ENCODE measurements at regions not wholly inside any gene's neighbourhood (a gene's known extent, or its start where the extent isn't known, plus 50 kb on each side); places are given as distances from the start of the nearest gene placed in this dataset.

DNA sequence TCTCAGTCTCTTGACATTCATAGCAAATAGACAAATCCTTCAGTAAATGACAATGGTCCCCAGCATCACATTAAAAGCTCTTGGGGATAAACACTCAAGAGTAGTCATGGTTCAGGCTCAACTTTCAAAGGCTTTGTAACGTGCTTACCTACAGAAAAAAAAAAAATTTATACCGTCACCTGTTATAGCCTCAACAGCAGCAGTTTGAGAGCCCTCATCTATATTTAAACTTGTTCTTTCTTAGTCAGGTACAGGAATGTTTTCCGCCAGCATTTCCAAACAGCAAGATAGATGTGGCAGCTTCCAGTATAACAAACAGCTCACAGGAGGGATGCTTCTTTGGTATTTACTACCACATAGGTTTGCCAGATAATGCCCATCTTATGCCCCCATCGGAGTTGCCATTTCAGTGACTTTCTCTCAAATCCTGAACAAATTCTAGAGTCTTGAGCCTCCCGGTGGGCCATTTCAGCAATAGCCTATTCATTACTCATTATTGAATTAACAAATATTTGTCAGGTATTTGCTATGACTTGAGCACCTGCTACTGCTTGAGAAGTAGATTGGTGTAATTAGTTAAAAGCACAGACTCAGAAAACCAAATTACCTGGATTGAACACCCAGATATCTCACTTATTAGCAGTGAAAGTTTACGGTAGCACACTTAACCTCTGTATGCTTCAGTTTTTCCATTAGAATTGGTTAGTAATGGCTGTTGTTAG, 470.0 kb downstream of the EBF1 start:
- Histone ChIP-seq H3K4me3 (no peak overlapping the region), H3K9me3 (no peaks in the 10 kb centered on the region), H3K36me3 (no peaks in the 10 kb centered on the region), H3K27me3 (no peaks in the 10 kb centered on the region), H3K27ac (no peak overlapping the region), H3K4me1 (peaks cover 0 to 8% (median 0%) of the 10 kb centered on the region in 4 donors)
- ATAC-seq (ENCODE audit: low FRiP score in 2 of 2) (peak in 1 of 2 donors; percentile 17), DNase-seq (no peak)
- TF ChIP-seq, protein P1, sequence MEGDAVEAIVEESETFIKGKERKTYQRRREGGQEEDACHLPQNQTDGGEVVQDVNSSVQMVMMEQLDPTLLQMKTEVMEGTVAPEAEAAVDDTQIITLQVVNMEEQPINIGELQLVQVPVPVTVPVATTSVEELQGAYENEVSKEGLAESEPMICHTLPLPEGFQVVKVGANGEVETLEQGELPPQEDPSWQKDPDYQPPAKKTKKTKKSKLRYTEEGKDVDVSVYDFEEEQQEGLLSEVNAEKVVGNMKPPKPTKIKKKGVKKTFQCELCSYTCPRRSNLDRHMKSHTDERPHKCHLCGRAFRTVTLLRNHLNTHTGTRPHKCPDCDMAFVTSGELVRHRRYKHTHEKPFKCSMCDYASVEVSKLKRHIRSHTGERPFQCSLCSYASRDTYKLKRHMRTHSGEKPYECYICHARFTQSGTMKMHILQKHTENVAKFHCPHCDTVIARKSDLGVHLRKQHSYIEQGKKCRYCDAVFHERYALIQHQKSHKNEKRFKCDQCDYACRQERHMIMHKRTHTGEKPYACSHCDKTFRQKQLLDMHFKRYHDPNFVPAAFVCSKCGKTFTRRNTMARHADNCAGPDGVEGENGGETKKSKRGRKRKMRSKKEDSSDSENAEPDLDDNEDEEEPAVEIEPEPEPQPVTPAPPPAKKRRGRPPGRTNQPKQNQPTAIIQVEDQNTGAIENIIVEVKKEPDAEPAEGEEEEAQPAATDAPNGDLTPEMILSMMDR (IDR thresholded peaks at IDR 0.05): no peak
- no peak for TF ChIP-seq POLR2A (IDR thresholded peaks at IDR 0.05)
- TF ChIP-seq POLR2AphosphoS5 (IDR thresholded peaks at IDR 0.05): no peak
- no peak for TF ChIP-seq EP300 (IDR thresholded peaks at IDR 0.05)
- 68 to 83% methylated on average over 6 of the region's 6 CpGs for WGBS, 2 donors

DNA sequence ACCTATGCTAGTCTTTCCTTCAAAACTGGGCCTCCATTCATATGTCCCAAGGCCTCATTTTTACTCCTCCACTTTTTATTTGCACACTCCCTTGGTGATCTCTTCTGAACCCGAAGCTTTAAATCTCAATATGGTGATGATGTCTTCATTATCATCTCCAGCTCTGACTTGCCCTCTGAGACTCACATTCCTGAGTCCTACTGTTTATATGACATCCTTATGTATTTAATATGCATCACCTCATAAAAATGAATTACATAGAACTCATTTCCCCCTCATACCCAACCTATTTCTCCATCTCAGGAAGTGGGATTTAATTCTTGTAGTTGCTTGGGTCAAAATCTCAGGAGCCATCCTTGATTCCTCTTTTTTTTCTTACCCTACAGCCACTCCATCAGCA, 473.0 kb downstream of the EBF1 start:
- no peaks in the 10 kb centered on the region for H3K27me3 ChIP-seq
- no peak overlapping the region for H3K4me3 ChIP-seq
- ATAC-seq (ENCODE audit: low FRiP score in 2 of 2) (no peak), DNase-seq (no peak)
- peaks cover 0 to 8% (median 0%) of the 10 kb centered on the region in 4 donors for H3K4me1 ChIP-seq
- no peak for TF ChIP-seq EP300 (IDR thresholded peaks at IDR 0.05)
- TF ChIP-seq POLR2AphosphoS5 (IDR thresholded peaks at IDR 0.05): no peak
- TF ChIP-seq, protein P1 (IDR thresholded peaks at IDR 0.05): no peak
- TF ChIP-seq POLR2A (IDR thresholded peaks at IDR 0.05): no peak
- 91 to 94% methylated on average over 1 of the region's 1 CpG for WGBS, 2 donors
- no peak overlapping the region for H3K27ac ChIP-seq
- no peaks in the 10 kb centered on the region for H3K9me3 ChIP-seq
- no peaks in the 10 kb centered on the region for H3K36me3 ChIP-seq

DNA sequence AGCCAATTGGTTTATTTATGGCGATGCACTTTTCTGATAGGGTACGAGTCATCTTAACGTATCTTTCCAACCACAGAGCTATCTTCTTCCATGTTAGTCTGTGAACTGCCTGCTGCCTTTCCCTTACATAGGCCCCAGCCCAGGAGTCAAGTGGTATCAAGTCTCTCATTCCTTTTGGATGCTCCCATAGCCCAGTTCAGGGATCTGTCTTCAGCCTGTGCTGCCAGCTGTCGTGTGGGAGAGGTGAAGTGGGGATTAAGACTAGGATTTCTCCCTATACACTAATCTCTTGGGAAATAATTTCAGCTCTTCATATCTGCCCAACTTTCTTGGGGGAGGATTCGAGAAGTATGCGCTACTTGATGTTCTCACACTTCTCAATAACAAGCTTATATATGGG, 475.7 kb downstream of the EBF1 start:
- Histone ChIP-seq H3K36me3 (no peaks in the 10 kb centered on the region), H3K4me1 (no peaks in the 10 kb centered on the region), H3K9me3 (no peaks in the 10 kb centered on the region), H3K27me3 (no peaks in the 10 kb centered on the region), H3K4me3 (no peak overlapping the region), H3K27ac (no peak overlapping the region)
- 94 to 98% methylated on average over 6 of the region's 6 CpGs for WGBS, 2 donors
- DNase-seq: no peak
- TF ChIP-seq, protein P1 (IDR thresholded peaks at IDR 0.05): no peak
- no peak for TF ChIP-seq EP300 (IDR thresholded peaks at IDR 0.05)
- TF ChIP-seq POLR2AphosphoS5 (IDR thresholded peaks at IDR 0.05): no peak
- no peak for TF ChIP-seq POLR2A (IDR thresholded peaks at IDR 0.05)
- no peak for ATAC-seq (ENCODE audit: low FRiP score in 2 of 2)

DNA sequence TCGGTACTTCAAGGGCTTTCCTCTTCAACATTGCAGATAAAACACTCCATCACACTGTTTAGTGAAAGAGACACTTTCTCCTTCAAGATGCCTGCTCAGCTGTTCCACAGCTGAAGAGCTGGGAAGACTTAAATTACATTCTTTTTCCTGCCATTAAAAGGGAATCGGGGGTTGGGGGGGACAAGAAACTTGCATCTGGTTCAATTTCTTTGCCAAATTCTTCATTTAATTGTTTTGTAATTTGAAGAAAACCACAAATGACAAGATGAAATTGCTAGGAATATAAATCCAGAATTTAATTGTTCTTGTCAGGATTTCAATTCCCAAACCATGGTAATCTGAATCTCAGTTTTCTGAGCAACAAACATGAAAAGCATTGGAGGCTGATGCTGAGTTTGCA, 478.3 kb downstream of the EBF1 start:
- no peaks in the 10 kb centered on the region for H3K27me3 ChIP-seq
- no peak overlapping the region for H3K4me3 ChIP-seq
- no peaks in the 10 kb centered on the region for H3K9me3 ChIP-seq
- no peak for DNase-seq
- ATAC-seq (ENCODE audit: low FRiP score in 2 of 2): no peak
- no peaks in the 10 kb centered on the region for H3K36me3 ChIP-seq
- H3K4me1 ChIP-seq: no peaks in the 10 kb centered on the region
- no peak overlapping the region for H3K27ac ChIP-seq
- 49 to 61% methylated on average over 2 of the region's 2 CpGs for WGBS, 2 donors
- TF ChIP-seq POLR2AphosphoS5 (IDR thresholded peaks at IDR 0.05) (no peak), POLR2A (IDR thresholded peaks at IDR 0.05) (no peak), EP300 (IDR thresholded peaks at IDR 0.05) (no peak)
- TF ChIP-seq, protein P1 (IDR thresholded peaks at IDR 0.05): no peak
